ENCODE measurements at regions not wholly inside any gene's neighbourhood (a gene's known extent, or its start where the extent isn't known, plus 50 kb on each side); places are given as distances from the start of the nearest gene placed in this dataset.
"Not testable (repeated sequence)": the region's sequence is repeated elsewhere in the genome, so short reads cannot be mapped to it uniquely, and the experiment has no call there.

GRCh38 chr16:33646386-33646785 is 187.0 kb downstream of the TP53TG3F start:
- H3K9me3 ChIP-seq; H3K4me3 ChIP-seq; H3K4me1 ChIP-seq (ENCODE audit: insufficient read depth); intact Hi-C loops (cut with DNase I); DNase-seq; H3K27me3 ChIP-seq; H3K27ac ChIP-seq; H3K36me3 ChIP-seq: not testable (repeated sequence)
- WGBS, 3 donors = 35 to 43% (median 35%) methylated on average over 2 of the region's 2 CpGs

GRCh38 chr16:33655756-33656155 is 196.3 kb downstream of the TP53TG3F start:
- H3K4me3 ChIP-seq; H3K36me3 ChIP-seq; H3K27me3 ChIP-seq; H3K9me3 ChIP-seq; H3K27ac ChIP-seq; intact Hi-C loops (cut with DNase I); H3K4me1 ChIP-seq (ENCODE audit: insufficient read depth); DNase-seq: not testable (repeated sequence)
- WGBS, 3 donors = 84 to 93% (median 84%) methylated on average over 5 to 8 of the region's 9 CpGs

- DNase-seq; H3K9me3 ChIP-seq; H3K27ac ChIP-seq; intact Hi-C loops (cut with DNase I); H3K27me3 ChIP-seq; H3K4me1 ChIP-seq (ENCODE audit: insufficient read depth); H3K4me3 ChIP-seq; H3K36me3 ChIP-seq: not testable (repeated sequence)
- WGBS, 3 donors = no CpG with 5 or more reads among the region's 10 CpGs
Observed at GRCh38 chr16:33656394-33656793, 197.0 kb downstream of the TP53TG3F start.

- H3K36me3 ChIP-seq; H3K9me3 ChIP-seq; H3K4me3 ChIP-seq; H3K27me3 ChIP-seq; intact Hi-C loops (cut with DNase I); H3K4me1 ChIP-seq (ENCODE audit: insufficient read depth); DNase-seq; H3K27ac ChIP-seq: not testable (repeated sequence)
- WGBS, 3 donors = no CpG with 5 or more reads among the region's 3 CpGs
Observed at GRCh38 chr16:33657717-33658116, 198.3 kb downstream of the TP53TG3F start.

- H3K4me1 ChIP-seq (ENCODE audit: insufficient read depth); H3K27ac ChIP-seq; H3K9me3 ChIP-seq; H3K36me3 ChIP-seq; DNase-seq; intact Hi-C loops (cut with DNase I); H3K4me3 ChIP-seq; H3K27me3 ChIP-seq: not testable (repeated sequence)
- WGBS, 3 donors = 41 to 62% (median 62%) methylated on average over 19 to 31 of the region's 31 CpGs
Observed at GRCh38 chr16:33680791-33681190, 221.4 kb downstream of the TP53TG3F start.

GRCh38 chr16:33700320-33700719 is 240.9 kb downstream of the TP53TG3F start:
- WGBS, 3 donors = 47 to 77% (median 55%) methylated on average over 2 of the region's 2 CpGs
- intact Hi-C loops (cut with DNase I); DNase-seq; H3K36me3 ChIP-seq; H3K4me1 ChIP-seq (ENCODE audit: insufficient read depth); H3K27me3 ChIP-seq; H3K9me3 ChIP-seq; H3K27ac ChIP-seq; H3K4me3 ChIP-seq: not testable (repeated sequence)

- H3K27ac ChIP-seq; DNase-seq; intact Hi-C loops (cut with DNase I); H3K9me3 ChIP-seq; H3K4me3 ChIP-seq; H3K4me1 ChIP-seq (ENCODE audit: insufficient read depth); H3K36me3 ChIP-seq; H3K27me3 ChIP-seq: not testable (repeated sequence)
- WGBS, 3 donors = 59 to 75% (median 72%) methylated on average over 45 to 48 of the region's 55 CpGs
Observed at GRCh38 chr16:33706845-33707590, 247.6 kb downstream of the TP53TG3F start.

GRCh38 chr16:33707591-33707934 is 248.2 kb downstream of the TP53TG3F start:
- H3K4me1 ChIP-seq (ENCODE audit: insufficient read depth); H3K9me3 ChIP-seq; DNase-seq; intact Hi-C loops (cut with DNase I); H3K27ac ChIP-seq; H3K36me3 ChIP-seq; H3K27me3 ChIP-seq; H3K4me3 ChIP-seq: not testable (repeated sequence)
- 47 to 83% (median 69%) methylated on average over 8 to 14 of the region's 14 CpGs for WGBS, 3 donors

- H3K9me3 ChIP-seq; H3K27ac ChIP-seq; H3K36me3 ChIP-seq; H3K4me1 ChIP-seq (ENCODE audit: insufficient read depth); H3K27me3 ChIP-seq; intact Hi-C loops (cut with DNase I); H3K4me3 ChIP-seq: not testable (repeated sequence)
- DNase-seq = peak in 1 of 5 donors; percentile 14
- 89 to 93% (median 89%) methylated on average over 15 to 16 of the region's 16 CpGs for WGBS, 3 donors
Observed at GRCh38 chr16:33709856-33710695, 250.7 kb downstream of the TP53TG3F start.

GRCh38 chr16:33710696-33711087 is 251.3 kb downstream of the TP53TG3F start:
- H3K4me1 ChIP-seq (ENCODE audit: insufficient read depth); H3K27me3 ChIP-seq; H3K4me3 ChIP-seq; intact Hi-C loops (cut with DNase I); DNase-seq; H3K9me3 ChIP-seq; H3K36me3 ChIP-seq; H3K27ac ChIP-seq: not testable (repeated sequence)
- 54 to 74% (median 67%) methylated on average over 2 to 3 of the region's 3 CpGs for WGBS, 3 donors

GRCh38 chr16:33711616-33712015 is 252.2 kb downstream of the TP53TG3F start:
- H3K4me1 ChIP-seq (ENCODE audit: insufficient read depth); H3K27ac ChIP-seq; H3K36me3 ChIP-seq; H3K27me3 ChIP-seq; DNase-seq; H3K4me3 ChIP-seq; H3K9me3 ChIP-seq; intact Hi-C loops (cut with DNase I): not testable (repeated sequence)
- WGBS, 3 donors = 72 to 90% (median 76%) methylated on average over 4 to 5 of the region's 5 CpGs

GRCh38 chr16:33712308-33712707 is 252.9 kb downstream of the TP53TG3F start:
- H3K4me1 ChIP-seq (ENCODE audit: insufficient read depth); H3K36me3 ChIP-seq; intact Hi-C loops (cut with DNase I); H3K27ac ChIP-seq; H3K4me3 ChIP-seq; H3K9me3 ChIP-seq; H3K27me3 ChIP-seq: not testable (repeated sequence)
- DNase-seq = peak in 1 of 5 donors; percentile 11
- WGBS, 3 donors = 41 to 53% (median 44%) methylated on average over 2 of the region's 2 CpGs
